ENCODE measurements at regions not wholly inside any gene's neighbourhood (a gene's known extent, or its start where the extent isn't known, plus 50 kb on each side); places are given as distances from the start of the nearest gene placed in this dataset.

DNA sequence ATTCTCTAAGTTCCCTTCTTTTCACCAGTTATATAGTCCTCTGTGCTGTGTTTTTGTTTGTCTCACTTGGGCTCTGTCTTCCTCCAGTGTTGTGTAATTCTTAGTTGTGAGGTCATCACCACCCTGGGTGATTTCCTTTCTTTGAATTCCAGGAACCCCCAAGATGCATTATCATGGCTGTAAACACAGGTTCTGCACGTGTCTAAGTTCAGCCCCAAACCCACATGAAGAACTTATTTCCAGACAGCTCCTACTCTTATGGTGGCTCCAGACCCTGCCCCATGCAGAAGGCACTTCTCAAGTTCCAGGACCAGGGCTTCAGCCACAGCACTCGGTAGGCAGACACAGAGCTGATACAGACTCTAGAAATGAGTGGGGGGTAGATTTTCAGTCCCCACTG is 560.5 kb downstream of the BCL11B start:
- no peak for DNase-seq (ENCODE audit: low spot score)

DNA sequence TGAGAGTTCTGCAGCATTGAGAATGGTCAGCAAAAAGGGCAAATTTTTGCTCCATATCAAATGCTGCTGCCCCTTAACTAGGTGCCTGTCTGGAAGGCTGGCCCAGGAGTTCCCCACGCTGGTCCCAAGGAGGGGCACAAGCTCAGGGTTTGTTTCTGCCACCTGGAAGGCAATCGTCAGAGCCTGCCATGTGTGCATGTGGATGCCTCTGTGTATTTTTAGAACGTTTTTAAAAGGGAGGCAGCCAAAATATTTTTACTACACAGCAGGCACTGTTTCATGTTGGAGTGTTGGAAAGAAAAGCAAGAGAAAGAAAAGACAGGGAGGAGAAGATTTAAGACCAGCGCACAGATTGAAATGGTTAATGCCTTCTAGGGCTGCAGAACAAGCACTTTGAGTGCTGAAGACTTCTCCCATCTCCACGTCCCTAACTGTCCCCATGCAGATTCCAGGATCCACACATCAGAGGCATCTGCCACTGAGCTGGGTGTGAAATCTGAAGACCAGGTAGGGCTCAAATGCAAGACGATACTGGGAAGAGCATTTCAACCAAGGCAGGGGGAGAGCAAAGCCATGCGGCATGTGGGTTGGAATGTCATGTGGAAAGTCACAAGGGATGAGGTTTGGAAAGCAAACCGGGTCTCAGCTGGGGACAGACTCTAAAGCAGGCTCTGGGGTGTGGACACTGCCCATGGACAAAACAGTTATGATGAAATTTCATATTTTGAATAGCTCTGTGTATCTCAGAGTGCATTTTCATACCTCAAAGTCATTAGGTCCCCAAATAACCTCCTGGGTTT is 557.2 kb downstream of the BCL11B start:
- DNase-seq (ENCODE audit: low spot score): no peak

DNA sequence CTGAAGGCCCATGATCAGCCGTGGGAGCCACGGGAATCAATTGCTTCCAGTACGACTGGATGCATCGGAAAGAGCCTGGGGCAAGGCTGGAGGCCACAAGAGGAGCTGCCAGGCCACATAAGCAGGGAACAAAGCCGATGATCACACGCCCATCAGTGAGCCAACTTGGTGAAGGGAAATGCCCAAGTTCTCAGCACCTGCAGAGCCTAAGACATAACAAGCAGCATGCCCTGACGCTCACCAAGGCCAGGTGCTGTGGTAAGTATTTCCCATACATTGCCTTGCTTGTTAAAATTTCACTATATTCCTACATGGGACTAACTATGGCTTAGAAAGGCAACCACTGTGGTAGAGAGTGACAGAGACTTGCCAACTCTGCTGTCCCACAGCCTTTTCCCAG is 555.9 kb downstream of the BCL11B start:
- DNase-seq (ENCODE audit: low spot score): no peak

DNA sequence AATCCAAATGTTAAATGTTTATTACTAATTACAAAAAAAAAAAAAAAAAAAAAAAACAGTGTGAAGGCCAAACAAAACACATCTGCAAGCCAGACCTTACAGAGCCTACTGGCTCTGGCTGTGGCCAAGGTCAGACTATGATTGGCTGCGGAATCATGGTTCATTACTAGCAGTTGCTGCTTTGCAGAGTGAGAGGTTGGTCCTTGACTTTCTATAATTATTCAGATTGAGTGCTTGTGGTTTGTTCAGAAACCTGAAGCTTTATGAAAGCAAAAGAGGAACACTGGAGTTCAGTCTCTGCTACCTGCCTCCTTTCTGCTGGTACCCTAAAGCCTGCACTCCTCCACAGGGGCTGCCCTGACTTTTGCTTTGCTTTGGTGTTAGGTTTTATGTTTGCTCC is 550.9 kb downstream of the BCL11B start:
- no peak for DNase-seq (ENCODE audit: low spot score)

DNA sequence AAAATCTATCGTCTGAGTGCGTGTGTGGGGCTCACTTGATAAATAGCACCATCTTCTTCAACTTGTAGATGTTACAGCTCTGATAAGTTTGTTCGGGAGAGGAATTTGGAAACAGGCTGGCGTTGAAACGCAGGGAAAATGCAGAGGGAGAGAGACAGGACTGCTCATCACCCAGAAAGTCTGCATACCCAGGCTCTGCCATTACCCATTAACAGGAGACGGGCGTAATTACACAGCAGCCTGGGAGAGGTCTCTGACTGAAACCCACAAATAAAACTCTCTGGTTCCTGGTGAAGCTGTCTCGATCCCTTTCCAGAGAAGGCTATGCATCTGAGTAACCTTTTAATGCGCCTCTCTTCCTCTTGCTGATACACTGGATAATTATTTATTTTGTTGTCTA is 547.3 kb downstream of the BCL11B start:
- DNase-seq (ENCODE audit: low spot score): no peak

DNA sequence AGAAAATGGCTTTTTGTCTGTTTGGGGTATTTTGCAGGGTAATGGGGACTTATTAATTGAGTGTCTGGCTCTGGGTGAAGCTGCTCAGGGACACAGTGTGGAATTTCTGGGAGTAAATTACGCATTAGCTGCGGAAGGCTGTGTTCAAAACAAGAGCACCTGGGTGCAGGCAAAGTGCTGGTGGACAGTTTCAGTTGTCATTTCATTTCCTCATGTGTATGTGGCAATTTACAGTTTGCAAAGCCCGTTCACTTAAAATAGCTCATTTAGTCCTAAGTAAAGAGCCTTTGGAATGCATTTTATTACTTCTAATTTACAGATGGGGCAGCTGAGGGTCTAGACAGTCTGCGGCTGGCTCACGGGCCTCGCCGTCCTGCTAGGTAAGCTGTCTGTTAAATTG is 546.8 kb downstream of the BCL11B start:
- no peak for DNase-seq (ENCODE audit: low spot score)

DNA sequence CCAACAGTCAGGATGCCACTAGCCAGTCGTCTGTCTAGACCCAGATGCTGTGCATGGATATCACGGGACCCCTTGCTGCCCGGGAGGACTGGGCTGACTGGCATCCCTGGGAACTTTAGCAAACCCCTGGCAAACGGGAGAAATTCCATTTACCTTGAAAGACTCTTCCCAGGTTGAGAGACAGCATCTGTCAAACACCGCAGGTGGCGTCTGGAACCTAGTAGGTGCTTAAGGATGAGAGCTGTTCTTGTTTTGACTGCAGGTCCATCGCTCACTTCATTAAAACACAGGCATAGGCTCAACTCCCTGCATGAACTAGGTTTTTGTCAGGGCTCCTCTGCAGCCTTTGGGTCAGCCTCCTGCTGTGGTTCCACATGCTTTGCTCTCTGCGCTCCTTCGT is 546.3 kb downstream of the BCL11B start:
- DNase-seq (ENCODE audit: low spot score): no peak

DNA sequence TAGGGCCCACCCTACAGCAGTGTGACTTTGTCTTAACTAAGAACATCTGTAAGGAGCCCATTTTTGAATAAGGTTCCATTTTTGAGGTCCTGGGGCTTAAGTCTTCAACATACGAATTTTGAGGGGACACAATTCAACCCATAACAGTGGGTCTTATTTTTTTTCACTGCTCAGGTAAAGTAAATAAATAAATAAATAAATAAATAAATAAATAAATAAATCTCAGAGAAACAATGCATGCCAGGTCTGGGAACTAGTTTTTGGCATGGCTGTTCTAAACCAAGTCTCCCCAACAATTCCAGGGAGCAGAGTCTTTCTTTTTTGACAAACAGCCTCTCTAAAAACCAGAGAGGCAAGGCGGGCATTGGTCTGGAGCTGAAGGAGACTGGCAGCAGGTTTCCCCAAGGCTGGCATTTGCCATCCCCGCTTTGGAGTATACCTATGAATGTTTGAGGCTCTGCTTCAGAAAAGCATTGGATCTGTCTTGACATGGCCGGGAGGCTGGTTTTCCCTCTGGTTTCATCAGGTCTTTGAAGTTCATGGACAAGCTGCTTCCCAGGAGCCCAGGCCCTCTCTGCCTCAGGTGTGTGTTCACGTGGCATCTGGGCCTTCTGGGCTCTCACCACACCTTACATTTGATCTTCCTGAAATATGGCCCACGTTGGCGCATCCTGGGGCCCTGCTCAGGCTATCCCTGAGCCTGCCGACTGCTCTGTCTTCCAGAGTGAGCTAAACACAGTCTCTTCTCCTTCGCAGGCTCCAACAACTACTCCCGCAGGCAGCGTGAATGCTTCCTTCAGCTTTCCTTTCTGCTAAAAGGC is 545.2 kb downstream of the BCL11B start:
- DNase-seq (ENCODE audit: low spot score): no peak

DNA sequence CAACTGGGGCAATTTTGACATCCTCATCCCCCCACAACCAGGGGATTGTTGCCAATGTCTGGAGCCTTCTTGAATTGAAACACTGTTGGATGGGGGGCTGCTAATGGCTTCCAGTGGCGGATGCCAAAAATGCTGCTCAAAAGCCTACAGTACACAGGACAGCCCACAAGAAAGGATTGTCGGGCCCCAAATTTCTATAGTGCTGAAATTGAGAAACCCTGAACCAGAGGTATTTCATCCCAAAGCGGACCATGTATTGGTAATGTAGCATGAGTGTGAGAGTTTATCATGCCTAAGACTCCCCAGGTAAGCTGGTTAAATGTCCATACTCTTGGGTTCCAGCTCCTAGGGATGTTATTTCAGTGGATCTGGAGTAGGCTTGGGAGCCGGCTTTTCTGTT is 544.0 kb downstream of the BCL11B start:
- no peak for DNase-seq (ENCODE audit: low spot score)

DNA sequence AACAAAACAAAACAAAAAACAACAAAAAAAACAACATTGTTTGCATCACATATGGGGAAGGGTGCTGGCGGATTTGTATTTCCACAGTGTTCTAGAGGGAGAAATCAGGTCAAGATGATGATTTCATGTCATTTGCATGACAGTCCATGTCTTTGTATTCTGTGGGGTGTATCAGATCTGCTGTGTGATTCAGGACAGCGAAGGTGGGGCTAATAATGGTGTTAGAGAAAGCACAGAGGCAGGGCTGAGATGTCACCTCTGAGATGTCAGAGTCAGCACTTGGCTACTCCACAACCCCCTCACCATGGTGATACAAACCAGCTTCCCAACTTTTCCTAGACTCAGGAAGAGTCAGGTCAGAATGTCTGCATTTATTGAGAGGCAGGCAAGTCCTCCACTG is 543.2 kb downstream of the BCL11B start:
- no peak for DNase-seq (ENCODE audit: low spot score)

DNA sequence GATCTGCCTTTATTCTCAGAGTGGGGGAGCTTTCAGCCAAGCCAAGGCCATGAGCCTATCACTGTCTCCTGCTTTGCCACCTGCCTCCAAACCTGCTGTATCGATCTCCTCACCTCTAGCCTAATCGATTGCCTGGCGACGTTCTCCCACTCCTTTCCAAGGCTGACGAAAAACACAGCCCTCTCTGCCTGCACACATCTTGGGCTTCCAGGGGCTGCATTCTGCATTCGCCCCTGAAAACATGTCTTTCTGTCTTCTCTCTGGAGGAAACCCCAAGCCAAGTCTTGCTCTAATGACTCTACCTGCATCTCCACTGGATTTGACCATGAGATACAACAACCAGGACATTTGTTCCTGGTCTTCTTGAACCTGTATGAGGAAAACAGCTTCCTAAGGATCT is 540.7 kb downstream of the BCL11B start:
- DNase-seq (ENCODE audit: low spot score): no peak

DNA sequence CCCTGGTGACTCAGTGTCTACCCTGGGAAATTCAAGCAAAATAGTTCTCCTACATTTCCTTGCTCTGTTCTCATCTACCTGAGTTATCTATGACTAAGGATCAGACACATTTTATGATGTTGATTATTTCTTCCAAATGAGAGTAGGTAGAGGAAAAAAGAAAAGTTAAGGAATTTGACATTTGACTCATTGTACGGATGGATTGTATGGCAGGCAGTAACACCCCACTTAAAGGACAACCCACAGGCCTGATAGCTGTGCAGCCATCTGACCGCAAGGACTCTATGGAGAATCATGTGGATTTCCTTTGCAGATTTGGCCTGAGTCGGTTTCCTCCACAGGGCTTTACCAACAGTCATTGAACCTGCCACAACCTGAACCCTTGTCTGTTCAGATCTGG is 540.3 kb downstream of the BCL11B start:
- DNase-seq (ENCODE audit: low spot score): no peak

DNA sequence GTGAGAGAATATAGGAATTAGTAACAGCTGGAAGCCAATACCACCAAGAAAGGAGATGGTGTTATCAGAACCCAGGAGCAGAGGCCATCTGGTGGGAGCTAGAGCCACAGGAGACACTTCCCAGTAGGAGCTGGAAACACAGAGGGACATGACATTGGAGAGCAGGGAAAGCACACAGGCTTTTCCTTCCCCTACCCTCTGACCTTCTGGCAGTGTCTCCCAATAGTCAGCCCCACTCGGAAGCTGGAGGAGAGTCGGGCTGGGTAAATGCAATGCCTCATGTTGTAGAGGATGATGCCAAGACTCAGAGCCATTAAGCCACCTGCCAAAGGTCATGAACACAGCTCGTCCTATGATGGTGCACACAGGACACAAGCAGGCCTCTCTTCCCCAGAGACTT is 538.5 kb downstream of the BCL11B start:
- no peak for DNase-seq (ENCODE audit: low spot score)

DNA sequence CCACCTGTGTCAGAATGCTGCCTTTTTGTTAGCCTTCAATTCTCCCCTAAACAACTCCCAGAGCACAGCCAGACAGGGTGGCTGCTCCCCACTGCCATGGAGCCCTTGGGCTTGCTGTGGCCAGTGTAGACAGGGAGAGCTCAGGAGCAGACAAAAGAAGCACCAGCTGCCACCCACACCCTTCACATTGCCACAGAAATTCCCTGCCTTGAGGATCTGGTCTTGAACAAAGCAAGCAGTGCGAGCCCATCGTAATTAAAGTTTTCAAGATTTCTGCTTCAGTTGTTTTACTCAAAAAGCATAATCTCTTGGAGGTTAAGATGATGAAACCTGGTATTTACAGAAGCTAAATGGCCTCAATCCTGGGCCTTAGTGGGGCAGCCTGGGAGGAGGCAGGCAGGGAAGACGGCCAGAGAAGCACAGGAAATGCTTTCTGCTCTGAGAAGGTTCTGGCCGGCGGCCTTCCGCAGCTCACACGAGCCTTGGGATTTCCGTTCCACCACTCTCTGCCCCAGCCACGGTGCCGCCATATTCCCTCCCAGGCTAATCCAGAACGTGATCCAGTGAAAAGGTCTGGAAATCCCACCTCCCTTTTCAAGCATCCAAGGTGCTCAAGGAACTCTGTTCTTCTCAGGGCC is 535.2 kb downstream of the BCL11B start:
- DNase-seq (ENCODE audit: low spot score): no peak

DNA sequence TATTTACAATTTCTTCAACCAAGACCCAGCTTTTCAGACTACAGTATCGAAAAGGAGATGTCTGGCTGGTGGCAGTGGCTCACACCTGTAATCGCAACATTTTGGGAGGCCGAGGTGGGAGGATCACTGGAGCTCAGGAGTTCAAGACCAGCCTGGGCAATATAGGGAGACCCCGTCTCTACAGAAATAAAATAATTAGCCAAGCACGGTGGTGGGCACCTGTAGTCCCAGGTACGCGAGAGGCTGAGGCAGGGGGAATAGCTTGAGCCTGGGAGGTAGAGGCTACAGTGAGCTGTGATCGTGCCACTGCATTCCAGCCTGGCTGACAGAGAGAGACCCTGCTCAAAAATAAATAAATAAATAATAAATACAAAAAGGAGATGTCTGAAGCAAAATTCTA is 530.5 kb downstream of the BCL11B start:
- no peak for DNase-seq (ENCODE audit: low spot score)

DNA sequence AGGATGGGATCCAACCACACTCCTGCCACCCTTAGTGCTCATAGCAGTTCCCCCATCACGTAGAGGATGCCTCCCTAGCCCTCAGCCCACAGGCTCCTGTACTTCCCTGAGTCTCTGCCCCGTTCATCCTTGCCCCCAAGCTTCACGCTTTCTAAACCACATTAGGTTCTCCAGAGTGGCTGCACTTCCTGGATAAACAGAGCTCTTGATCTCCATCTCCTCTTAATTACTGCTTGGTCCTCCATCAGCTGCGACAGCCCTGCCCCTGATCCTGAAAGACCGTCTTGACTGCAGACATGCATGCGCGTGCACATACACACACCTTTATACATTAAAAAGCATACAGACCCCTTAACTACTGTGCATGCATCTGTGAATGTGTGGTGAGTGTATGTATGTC is 530.0 kb downstream of the BCL11B start:
- no peak for DNase-seq (ENCODE audit: low spot score)

DNA sequence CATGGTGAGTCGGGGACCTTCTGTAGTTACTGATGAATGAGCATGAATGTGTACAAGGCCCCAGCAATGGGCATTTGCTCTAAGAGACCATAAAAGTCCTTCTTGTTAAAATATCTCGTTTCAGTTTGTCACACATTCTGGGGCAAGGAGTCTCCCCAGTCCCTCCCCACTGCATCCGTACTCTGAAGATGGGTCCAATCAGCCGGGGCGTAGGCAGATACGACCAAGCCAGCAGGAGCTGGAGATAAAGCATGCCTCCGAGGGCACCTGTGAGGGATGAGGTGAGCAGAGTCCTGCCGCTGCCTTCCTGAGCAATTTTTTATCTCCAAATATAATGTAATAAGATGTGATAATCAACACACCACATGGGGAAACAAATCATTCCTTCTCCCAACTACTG is 528.5 kb downstream of the BCL11B start:
- no peak for DNase-seq (ENCODE audit: low spot score)

DNA sequence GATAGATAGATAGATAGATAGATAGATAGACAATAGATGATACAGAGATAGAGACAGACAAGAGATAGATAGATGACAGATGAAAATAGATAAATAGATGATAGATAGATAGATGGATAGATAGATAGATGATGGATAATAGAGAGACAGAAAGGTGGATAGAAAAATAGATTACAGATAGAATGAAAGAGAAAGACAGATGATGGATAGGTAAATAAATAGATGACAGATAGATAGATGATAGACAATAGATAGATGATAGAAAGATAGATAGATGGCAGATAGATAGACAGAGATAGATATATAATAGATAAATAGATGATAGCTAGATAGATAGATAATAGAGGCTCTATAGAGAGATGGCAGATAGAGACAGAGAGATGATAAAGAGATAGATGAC is 523.0 kb downstream of the BCL11B start:
- no peak for DNase-seq (ENCODE audit: low spot score)

DNA sequence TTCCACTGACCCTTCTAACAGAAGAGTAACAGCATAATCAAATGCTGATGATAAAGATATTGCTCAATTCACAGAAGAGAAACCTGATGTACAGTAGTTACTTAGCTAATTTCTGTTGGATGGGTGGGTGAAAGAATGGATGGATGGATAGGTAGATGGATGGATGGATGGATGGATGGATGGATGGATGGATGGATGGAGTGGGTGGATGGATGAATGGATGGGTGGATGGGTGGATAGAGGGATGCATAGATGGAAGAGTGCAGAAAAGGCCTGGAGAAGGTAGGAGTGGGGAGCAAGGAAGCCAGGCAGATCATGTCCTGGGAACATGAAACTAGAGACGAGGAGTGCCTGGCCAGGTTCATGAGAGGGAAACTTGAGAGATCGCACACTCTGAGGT is 520.9 kb downstream of the BCL11B start:
- DNase-seq (ENCODE audit: low spot score): no peak

DNA sequence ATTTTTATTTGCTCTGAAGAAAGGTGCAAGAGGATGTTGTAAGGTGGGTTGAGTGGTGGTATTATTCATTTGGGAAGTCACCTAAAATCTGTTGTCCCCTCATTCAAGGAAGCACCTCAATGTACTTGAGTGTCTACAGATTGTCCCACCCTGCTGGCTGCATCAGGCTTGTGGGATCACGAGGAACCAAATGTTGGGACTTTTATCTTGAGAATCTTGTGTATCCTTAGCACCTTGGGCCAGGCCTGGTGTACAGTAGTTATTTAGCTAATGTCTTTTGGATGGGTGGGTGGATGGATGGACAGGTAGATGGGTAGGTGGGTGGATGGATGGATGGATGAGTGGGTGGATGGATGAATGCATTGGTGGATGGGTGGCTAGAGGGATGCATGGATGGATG is 519.3 kb downstream of the BCL11B start:
- no peak for DNase-seq (ENCODE audit: low spot score)

DNA sequence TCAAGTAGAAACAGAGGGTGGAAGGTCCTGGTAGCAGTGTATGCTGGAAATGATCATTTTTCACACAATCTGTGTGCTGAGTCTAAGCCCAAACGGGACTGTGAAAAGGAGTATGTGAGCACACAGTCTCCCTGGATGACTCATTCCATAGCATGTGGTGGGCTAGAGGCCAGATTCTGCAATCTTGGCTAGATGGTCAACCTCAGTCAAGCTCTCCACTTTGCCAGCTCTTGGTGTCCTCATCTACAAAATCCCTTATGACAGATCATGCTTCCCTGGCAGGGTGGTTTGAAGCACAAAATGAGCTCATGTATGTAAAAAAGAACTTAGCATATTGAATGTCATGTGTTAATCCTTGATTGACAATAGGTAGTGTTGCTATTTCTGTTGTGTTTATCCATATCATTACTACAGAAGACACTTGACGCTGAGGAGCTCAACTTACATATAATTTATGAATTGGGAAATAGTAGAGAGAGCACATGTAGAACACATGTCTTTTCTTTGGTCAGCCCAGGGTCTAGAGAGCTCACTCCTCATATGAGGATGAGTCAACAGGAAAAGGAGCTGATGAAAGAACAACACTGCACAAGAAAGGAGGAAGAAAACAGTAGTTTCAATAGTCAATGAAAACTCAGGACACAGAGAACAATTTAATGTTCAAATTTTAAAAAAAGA is 517.5 kb downstream of the BCL11B start:
- no peak for DNase-seq (ENCODE audit: low spot score)

DNA sequence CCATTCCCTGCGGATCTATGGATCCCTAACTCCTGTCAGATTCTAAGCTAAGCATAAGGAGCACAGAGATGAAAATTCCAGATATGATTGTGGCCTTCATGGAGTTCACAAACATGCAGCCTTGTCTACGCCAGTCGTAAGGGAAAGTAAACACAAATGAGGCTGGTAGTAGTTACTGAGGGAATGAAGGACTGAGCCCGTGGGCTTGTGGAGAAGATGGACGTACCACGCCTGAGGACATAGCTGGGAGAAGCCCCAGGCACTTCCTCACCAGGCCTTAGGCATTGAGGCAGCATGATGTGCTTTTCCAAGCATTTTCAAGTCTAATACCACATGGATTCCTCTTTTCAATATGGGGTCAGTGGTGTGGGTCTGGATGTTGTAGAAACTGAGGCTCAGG is 515.2 kb downstream of the BCL11B start:
- DNase-seq (ENCODE audit: low spot score): no peak

DNA sequence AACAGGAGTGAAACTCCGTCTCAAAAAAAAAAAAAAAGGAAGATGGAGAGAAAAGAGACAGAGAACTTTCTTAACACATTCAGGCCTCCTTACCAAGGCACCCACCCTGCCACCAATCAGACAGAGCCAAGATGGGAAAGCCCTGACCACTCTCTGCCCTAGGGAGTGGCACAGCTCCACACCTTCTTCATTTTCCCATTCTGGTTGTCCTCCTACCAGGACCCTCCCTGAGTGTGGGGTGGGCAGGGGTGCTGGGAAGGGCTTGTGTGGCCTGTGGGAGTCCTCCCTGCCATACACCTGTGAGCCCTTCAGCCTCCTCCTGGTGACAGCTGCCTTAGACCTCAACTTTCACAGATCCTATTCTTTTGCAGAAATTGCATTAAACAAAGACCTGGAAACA is 513.6 kb downstream of the BCL11B start:
- DNase-seq (ENCODE audit: low spot score): no peak
